HG03060 (cell line): ENCODE measurements at regions not wholly inside any gene's neighbourhood (a gene's known extent, or its start where the extent isn't known, plus 50 kb on each side); places are given as distances from the start of the nearest gene placed in this dataset.
A peak's percentile ranks its signal among the peaks of the same experiment; 100 is the strongest.

Experiments used
- ATAC-seq: cut with Tn5 transposase; IDR thresholded peaks from one replicate; pipeline ENCODE4 v1.9.1; 2021; ENCODE audit warnings: low read depth, moderate number of reproducible peaks; ENCODE audit not compliant: unreplicated experiment

- no peak for ATAC-seq
These were observed 85.2 kb upstream of the PFKP start for GRCh38 chr10:2982146-2982545.

DNA sequence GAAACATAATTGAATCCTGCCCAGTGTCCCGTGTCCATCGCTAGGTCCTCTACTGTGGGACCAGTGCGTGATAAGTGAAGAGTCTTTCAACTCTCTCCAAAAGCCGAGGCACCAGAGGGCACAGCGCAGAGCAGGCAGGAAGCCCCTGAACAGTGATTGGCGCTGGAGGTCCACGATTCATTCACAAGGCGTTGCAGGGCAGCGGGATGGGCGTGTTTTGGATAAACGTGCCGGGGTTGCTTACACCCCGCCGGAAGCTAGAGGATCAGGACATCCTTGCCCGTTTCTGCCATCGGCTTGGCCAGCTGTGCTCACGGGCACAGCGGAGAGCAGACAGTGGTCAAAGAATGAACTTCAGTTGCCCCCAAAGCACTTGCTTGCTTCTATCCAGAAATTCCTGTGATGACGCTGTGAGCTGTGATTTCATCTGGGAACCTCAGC, 86.0 kb upstream of the PFKP start:
- no peak for ATAC-seq

DNA sequence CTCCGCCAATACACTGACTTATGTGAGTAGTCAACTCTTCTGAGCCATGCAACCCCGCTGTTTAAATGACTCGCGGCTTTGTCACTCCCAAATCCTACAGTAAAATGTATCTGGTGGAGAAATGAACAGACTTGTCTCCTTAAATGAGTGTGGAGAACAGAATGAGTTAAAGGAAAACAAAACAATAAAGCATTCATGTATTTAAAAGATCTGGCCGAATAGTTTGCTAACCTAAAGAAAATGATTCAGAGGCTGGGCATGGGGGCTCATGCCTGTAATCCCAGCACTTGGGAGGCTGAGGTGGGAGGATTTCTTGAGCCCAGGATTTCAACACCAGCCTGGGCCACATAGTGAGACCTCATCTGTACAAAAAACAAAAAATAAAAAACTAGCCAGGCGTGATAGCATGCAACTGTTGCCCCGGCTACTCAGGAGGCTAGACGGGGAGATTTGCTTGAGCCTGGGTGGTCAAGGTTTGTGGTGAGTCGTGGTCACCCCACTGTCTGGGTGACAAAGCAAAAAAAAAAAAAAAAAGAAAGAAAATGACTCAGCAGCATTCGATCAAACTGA, 86.5 kb upstream of the PFKP start:
- peak; percentile 50 for ATAC-seq

DNA sequence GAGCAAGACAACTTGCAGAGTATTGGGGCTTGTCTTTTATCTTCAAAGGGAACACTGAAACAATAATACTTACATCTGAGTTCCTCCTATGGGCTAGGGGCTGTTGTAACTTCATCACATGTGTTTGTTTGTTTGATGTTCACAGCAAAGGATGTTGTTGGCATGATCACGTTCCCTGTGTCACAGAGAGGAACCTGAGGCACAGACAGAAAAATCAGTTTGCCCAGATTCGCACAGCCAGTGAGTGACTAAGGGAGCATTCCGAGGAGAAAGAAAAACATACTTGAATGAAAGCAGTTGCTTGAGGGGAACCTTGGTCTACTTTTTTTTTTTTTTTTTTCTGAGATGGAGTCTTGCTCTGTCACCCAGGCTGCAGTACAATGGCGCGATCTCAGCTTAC, 87.2 kb upstream of the PFKP start:
- no peak for ATAC-seq

GRCh38 chr10:2979306-2979705, 88.0 kb upstream of the PFKP start:
- no peak for ATAC-seq

DNA sequence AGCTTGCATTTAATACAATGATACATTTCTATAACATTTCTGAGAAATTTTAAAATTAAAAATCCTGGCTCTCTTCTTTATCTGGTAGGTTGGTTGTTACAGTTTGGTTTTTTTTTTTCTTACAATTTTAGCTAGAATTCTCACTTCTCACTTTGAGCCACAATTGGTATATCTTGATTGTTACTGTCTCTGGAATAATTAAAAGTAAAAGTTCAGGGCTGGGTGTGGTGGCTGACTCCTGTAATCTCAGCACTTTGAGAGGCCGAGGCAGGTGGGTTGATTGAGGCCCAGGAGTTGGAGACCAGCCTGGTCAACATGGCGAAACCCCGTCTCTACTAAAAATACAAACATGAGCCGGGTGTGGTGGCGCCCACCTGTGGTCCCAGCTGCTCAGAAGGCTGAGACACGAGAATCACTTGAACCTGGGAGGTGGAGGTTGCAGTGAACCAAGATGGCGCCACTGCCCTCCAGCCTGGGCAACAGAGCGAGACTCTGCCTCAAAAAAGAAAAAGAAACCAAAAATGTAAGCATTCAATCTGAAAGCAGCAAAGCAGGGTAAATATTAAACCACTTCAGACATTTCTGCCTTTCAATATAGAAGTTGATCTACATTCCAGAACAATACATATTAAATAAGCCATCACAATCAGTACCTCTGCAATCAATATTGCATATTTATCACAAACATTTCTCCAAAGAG, 88.6 kb upstream of the PFKP start:
- no peak for ATAC-seq

- ATAC-seq = no peak
These were observed 89.2 kb upstream of the PFKP start for GRCh38 chr10:2978111-2978510.

DNA sequence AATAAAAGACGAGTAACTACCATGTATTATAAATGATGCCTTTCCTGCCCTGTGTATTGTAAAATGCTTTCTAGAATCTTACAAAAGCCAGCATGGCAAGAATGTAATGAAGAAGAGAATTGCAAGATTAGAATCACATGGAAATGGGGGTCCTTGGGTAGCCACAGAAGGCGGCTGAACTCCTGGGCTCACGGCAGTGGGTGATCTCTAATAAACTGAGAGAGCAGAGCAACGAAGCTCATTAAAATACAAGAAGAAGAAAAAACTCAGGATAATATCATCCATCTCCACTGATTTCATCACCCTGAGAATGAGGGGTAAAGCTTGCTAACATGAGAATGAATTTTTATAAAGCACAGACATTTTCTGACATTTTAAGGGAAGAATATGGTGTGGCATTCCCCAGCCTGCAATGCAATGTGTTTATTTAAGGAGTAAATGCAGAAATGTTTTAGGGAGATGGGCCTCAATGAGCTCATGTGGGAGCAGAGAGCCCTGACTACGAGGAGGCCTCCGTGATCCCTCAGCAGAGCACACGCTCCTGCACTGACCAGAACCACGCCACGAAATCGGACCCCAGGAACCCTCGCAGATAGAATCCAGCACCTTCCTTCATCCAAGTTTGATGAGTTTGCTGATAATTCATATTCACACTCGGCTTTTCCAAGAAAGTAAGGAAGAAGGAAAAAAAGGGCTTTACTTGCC, 92.7 kb upstream of the PFKP start:
- no peak for ATAC-seq

GRCh38 chr10:2974083-2974482, 93.3 kb upstream of the PFKP start:
- ATAC-seq = no peak

DNA sequence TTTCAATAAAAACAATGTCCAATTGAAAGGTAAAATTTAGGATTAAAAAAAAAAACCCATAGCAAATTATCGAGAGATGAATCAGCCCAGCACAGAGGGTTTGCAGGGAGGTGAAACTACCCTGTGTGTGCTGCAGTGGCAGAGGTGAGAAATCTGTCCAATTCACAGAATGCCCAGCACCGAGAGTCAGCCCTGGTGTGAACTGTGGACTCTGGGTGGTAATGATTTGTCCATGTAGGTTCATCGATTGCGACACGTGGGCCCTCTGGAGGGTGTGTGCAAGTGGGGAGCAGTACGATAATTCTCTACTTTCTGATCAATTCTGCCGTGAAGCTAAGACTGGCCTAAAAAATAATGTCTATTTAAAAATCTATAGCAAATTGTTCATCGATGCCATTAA, 94.5 kb upstream of the PFKP start:
- ATAC-seq = no peak

DNA sequence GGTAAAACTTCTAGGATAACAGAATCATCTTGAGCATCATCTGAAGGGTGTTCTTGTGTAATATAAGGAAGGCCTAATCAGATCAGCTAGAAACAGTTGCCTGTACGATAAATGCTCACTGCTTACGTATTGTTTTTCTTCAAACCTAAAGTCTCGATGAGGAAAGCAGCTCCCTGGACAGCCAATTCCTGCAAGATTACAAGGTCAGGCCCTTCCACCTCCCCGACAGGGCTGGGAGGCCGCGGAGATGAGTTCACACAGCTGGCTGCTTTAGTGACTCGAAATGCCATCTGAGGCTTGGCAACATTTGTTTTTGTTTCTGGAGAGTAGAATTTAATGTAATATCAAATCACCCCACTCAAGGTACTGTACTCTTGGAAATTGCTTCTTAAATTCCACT, 95.1 kb upstream of the PFKP start:
- ATAC-seq = no peak

DNA sequence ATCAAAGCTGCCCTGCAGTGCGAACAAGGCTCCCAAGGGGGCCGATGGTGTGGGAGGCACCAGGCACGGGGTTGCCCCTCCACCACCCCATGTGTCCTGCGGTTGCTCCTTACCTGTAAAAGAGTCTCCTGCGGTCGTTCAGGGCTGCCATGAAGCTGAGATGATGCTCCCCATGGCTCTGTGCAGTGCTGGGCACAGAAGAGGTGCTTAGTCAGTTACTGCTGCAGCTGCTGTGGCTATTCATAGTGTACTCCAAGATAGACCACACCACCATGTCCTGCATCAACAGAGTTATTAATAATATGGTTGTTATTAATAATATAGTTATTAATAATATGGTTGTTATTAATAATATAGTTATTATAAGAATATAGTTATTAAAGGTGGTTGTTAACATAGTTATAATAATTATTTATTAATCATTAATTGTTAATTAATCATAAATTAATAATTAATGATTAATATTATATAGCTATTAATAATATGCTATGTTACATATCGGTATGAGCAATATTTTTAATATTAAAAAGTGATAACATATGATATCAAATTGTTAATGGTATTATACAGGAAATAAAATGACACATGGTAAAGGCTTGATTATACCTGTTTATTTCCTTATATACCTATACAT, 97.0 kb upstream of the PFKP start:
- no peak for ATAC-seq

DNA sequence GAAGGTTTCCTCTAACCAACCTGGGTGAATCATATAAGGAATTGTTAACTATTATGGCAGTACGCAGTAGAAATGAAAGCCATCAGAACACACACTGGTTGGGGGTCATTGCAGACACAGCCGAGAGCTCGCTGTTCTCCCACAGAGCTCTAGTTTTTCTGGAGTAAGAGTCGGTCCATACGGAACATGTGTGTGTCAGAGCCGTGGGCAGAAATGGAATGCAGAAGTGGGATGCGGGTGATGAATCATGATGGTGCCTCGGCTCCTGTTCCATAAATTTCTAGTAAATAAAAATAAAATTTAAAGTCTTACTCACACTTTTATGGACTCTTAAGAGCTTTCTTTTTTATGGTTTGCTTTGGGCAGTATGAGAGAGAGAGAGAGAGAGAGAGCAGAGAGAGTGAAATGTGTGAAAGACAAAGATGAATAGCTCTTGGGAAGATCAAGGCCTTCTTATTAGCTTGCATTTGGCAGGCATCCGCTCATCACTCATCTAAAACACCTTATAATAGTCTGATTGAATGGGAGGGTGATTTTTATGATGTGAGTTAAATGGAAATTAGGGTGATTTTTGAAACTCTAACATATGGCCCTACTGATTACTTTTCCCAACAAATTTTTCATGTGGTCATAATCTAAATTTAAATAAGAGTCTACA, 98.8 kb upstream of the PFKP start:
- no peak for ATAC-seq

DNA sequence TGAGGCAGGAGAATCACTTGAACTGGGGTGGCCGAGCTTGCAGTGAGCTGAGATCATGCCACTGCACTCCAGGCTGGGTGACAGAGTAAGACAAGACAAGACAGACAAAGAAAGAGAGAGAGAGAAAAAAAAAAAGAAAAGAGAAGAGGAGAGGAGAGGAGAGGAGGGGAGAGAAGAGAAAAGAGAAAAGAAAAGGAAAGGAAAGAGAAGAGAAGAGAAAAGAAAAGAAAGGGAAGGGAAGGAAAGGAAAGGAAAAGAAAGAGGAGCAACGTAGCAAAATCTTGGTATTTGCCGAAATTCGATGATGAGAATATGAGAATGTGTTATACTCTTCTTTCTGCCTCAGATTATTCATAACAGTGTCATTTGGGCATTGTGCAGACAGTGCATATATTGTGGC, 101.2 kb upstream of the PFKP start:
- no peak for ATAC-seq

GRCh38 chr10:2964632-2965296, 102.6 kb upstream of the PFKP start:
- ATAC-seq = no peak

- no peak for ATAC-seq
These were observed 103.3 kb upstream of the PFKP start for GRCh38 chr10:2963889-2964631.

DNA sequence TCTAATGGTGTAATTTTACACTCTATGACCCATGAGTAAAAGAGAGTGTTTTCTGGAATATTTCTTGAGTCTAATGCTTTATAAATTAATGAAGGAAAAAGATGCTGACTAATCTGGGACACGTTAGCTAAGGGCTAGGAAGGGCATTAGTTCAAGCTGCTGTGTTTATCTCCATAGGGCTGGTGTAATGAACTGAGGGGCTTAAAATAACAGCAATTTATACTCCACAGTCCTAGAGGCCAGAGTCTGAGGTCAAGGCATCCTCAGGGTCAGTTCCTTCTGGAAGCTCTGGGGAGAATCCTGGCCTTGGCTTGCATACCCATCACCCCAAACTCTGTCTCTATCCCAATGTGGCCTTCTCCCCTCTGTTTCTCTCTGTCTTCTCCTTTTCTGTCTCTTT, 105.2 kb upstream of the PFKP start:
- ATAC-seq = no peak

GRCh38 chr10:2958659-2959058, 108.7 kb upstream of the PFKP start:
- no peak for ATAC-seq

- ATAC-seq = no peak
These were observed 109.6 kb upstream of the PFKP start for GRCh38 chr10:2957785-2958184.

GRCh38 chr10:2955064-2955463, 112.3 kb upstream of the PFKP start:
- ATAC-seq = no peak
